Stimulated activated CD8-positive, alpha-beta memory T cell treated with anti-CD3 and anti-CD28 coated beads, Interleukin-7, amount 100 ng/mL, for 4 hours (primary cell): ENCODE measurements at regions not wholly inside any gene's neighbourhood (a gene's known extent, or its start where the extent isn't known, plus 50 kb on each side); places are given as distances from the start of the nearest gene placed in this dataset.

Experiments
- DNase-seq, 2 donors: peaks; one replicate each; pipeline ENCODE4 v3.0.0-alpha.2; 2020; ENCODE audit warnings: low read depth in 2 of 2

GRCh38 chr1:4924356-4924755 lies 269.9 kb downstream of the AJAP1 start:
- no peak for DNase-seq

- no peak for DNase-seq
Observed at GRCh38 chr1:4916610-4917009, 262.2 kb downstream of the AJAP1 start.

- no peak for DNase-seq
Observed at GRCh38 chr1:4915154-4915553, 260.7 kb downstream of the AJAP1 start.

GRCh38 chr1:4908486-4908885 lies 254.1 kb downstream of the AJAP1 start:
- no peak for DNase-seq

GRCh38 chr1:4894566-4894965 lies 240.2 kb downstream of the AJAP1 start:
- no peak for DNase-seq

- DNase-seq = no peak
Observed at GRCh38 chr1:4880626-4881025, 226.2 kb downstream of the AJAP1 start.

GRCh38 chr1:4877426-4877825 lies 223.0 kb downstream of the AJAP1 start:
- no peak for DNase-seq

GRCh38 chr1:4871373-4871772 lies 217.0 kb downstream of the AJAP1 start:
- no peak for DNase-seq

GRCh38 chr1:4868521-4868920 lies 214.1 kb downstream of the AJAP1 start:
- no peak for DNase-seq

- no peak for DNase-seq
Observed at GRCh38 chr1:4856396-4856795, 202.0 kb downstream of the AJAP1 start.

GRCh38 chr1:4854367-4854766 lies 200.0 kb downstream of the AJAP1 start:
- DNase-seq = no peak

GRCh38 chr1:4853904-4854303 lies 199.5 kb downstream of the AJAP1 start:
- DNase-seq = no peak

GRCh38 chr1:4851385-4852065 lies 197.1 kb downstream of the AJAP1 start:
- DNase-seq = no peak

- DNase-seq = no peak
Observed at GRCh38 chr1:4848431-4848830, 194.0 kb downstream of the AJAP1 start.

GRCh38 chr1:4847711-4848110 lies 193.3 kb downstream of the AJAP1 start:
- DNase-seq = no peak
